ENCODE measurements at regions not wholly inside any gene's neighbourhood (a gene's known extent, or its start where the extent isn't known, plus 50 kb on each side); places are given as distances from the start of the nearest gene placed in this dataset.

- no peak overlapping the region for H3K4me3 ChIP-seq (ENCODE audit: low read depth, low read length)
- DNase-seq (ENCODE audit: low read depth) = no peak
- TF ChIP-seq, protein P1, sequence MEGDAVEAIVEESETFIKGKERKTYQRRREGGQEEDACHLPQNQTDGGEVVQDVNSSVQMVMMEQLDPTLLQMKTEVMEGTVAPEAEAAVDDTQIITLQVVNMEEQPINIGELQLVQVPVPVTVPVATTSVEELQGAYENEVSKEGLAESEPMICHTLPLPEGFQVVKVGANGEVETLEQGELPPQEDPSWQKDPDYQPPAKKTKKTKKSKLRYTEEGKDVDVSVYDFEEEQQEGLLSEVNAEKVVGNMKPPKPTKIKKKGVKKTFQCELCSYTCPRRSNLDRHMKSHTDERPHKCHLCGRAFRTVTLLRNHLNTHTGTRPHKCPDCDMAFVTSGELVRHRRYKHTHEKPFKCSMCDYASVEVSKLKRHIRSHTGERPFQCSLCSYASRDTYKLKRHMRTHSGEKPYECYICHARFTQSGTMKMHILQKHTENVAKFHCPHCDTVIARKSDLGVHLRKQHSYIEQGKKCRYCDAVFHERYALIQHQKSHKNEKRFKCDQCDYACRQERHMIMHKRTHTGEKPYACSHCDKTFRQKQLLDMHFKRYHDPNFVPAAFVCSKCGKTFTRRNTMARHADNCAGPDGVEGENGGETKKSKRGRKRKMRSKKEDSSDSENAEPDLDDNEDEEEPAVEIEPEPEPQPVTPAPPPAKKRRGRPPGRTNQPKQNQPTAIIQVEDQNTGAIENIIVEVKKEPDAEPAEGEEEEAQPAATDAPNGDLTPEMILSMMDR (IDR thresholded peaks at IDR 0.05; ENCODE audit: insufficient read depth, low read depth, low read length) = no peak
These were observed 708.9 kb upstream of the RIOK2 start for GRCh38 chr5:97891971-97892370.

- H3K4me3 ChIP-seq (ENCODE audit: low read depth, low read length) = no peak overlapping the region
- DNase-seq (ENCODE audit: low read depth) = no peak
- TF ChIP-seq, protein P1 (IDR thresholded peaks at IDR 0.05; ENCODE audit: insufficient read depth, low read depth, low read length) = no peak
These were observed 720.7 kb upstream of the RIOK2 start for GRCh38 chr5:97903742-97904141.

DNA sequence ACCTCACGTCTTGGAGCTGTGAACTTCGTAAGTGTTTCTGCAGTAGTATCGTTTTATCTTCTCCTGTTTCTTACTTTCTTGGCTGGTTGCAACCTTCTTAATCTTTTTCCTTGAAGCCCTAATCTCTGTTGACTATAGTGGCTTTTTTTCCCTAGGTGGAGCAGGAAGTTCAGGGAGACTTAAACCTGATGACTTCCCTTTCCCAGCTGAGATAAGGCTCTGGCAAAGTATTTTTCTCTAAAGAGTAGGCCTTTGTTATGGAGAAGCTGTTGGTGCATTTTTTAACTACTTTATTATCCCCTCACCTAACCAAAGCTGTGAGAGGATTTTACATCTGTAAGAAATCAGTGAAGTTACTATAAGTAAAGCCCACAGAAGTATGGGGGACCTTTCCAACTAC is 723.1 kb upstream of the RIOK2 start:
- H3K4me3 ChIP-seq (ENCODE audit: low read depth, low read length) = no peak overlapping the region
- DNase-seq (ENCODE audit: low read depth) = no peak
- TF ChIP-seq, protein P1 (IDR thresholded peaks at IDR 0.05; ENCODE audit: insufficient read depth, low read depth, low read length) = no peak

- no peak for DNase-seq (ENCODE audit: low read depth)
- TF ChIP-seq, protein P1 (IDR thresholded peaks at IDR 0.05; ENCODE audit: insufficient read depth, low read depth, low read length) = no peak
- no peak overlapping the region for H3K4me3 ChIP-seq (ENCODE audit: low read depth, low read length)
These were observed 724.8 kb upstream of the RIOK2 start for GRCh38 chr5:97907646-97908400.

DNA sequence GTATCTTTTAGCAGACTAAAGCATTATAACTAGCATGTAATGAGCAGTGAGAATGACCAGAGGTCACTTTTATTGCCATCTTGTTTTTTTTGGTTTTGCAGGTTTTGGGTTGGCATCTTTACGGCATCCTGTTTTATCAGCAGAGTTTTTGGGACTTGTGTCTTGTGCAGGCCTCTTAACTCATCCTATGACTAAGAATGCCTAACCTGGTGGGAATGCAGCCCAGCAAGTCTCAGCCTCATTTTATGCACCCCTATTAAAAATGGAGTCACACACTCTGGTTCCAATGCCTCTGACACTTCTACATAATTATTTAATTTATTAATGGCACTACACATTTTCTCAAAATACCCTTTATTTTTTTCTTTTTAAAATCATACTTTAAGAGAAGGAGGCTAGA is 726.5 kb upstream of the RIOK2 start:
- H3K4me3 ChIP-seq (ENCODE audit: low read depth, low read length) = no peak overlapping the region
- DNase-seq (ENCODE audit: low read depth) = no peak
- TF ChIP-seq, protein P1 (IDR thresholded peaks at IDR 0.05; ENCODE audit: insufficient read depth, low read depth, low read length) = no peak

DNA sequence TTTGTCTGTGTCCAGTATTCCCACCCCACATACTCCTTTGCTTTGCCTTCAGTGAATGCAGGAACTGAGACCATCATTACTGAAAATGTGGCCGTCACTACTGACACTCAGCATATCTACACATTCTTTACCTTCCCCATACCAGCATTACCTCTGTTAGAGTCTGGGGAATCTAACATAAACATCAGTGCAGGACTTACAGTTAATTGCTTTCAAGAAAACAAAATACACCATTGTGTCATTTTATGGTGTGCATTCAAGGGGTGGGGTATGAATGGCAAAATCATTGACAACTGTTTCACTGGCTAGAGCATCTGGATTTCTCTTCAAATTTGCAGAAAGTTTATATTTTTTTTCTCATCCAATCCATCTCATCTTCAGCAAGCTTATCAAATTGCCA is 731.4 kb upstream of the RIOK2 start:
- DNase-seq (ENCODE audit: low read depth) = no peak
- no peak overlapping the region for H3K4me3 ChIP-seq (ENCODE audit: low read depth, low read length)
- TF ChIP-seq, protein P1 (IDR thresholded peaks at IDR 0.05; ENCODE audit: insufficient read depth, low read depth, low read length) = no peak

DNA sequence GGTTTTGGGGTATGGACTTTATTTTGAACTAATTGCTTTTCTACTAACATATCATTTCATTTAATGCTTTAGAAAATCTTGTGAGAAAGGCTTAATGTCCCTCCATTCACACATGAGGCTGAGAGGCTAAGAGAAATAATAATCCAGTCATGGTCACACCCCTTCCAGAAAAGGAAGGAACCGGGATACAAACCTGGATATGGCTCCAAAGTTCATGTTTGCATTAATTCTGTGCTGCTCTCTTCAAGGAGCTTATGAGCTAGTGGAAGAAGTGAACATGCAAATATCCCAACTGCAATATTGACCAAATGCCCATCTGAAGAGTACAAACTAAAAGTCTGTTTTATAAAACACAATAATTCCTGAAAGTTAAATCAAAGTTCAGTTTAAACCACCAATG is 732.1 kb upstream of the RIOK2 start:
- H3K4me3 ChIP-seq (ENCODE audit: low read depth, low read length) = no peak overlapping the region
- TF ChIP-seq, protein P1 (IDR thresholded peaks at IDR 0.05; ENCODE audit: insufficient read depth, low read depth, low read length) = no peak
- no peak for DNase-seq (ENCODE audit: low read depth)

Measured in fibroblast of villous mesenchyme (primary cell).